Middle frontal gyrus (tissue), 1 donor: ENCODE measurements at regions not wholly inside any gene's neighbourhood (a gene's known extent, or its start where the extent isn't known, plus 50 kb on each side); places are given as distances from the start of the nearest gene placed in this dataset.

ENCODE experiments used
- DNase-seq: peaks from one replicate; pipeline ENCODE4 v3.0.0-alpha.2; 2015; ENCODE audit warnings: low spot score; ENCODE audit errors: extremely low spot score

DNA sequence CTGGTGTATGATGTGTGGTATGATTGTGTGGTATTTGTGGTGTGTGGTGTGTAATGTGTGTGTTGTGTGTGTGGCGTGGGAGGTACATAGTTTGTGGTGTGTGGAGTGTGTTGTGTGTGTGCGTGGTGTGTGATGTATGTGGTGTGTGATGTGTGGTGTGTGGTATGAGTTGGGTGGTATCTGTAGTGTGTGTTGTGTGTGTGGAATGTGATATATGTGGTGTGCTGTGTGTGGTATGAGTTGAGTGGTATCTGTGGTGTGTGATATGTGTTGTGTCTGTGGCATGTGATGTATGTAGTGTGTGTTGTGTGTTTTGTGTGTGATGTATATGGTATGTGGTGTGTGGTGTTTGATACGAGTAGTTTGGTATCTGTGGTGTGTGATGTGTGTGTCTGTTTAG lies 272.5 kb upstream of the IRX1 start:
- DNase-seq, result no peak

DNA sequence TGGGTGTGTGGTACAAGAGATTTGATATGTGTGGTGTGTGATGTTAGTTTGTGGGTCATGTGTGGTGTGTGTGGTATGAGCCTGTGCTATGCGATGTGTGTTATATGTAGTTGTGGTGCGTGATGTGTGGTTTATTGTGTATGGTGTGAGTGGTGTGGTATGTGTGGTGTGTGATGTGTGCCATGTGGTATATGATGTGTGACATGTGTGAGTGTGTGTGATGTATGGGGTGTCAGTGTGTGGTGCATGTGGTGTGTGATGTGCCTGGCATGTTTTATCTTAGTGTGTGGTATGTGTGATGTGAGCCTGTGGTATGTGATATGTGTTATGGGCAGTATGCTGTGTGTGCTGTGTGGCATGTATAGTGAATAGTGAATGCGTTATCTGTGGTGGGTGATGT lies 273.0 kb upstream of the IRX1 start:
- no peak for DNase-seq

DNA sequence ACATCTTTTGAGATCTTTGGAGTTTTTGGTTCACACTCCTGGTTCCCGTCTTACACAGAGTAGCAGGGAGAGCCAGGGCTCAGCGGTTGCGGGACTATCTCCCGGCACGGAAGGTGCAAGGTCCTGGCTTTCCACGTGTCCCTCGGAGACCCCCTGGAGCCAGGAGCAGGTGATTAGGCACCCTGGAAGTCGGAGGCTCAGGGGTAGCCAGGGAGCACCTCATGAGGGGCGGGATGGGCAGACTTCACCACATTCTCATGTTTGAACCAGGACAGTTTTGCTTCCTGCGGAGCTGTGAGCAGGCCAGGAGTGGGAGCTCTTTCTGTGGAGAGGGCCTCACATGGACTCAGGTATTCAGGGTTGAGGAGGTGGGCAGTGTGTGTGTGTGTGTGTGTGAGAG lies 273.7 kb upstream of the IRX1 start:
- no peak for DNase-seq

- no peak for DNase-seq
Measured at GRCh38 chr5:3321119-3321760, 274.4 kb upstream of the IRX1 start.

- no peak for DNase-seq
Measured at GRCh38 chr5:3320317-3320875, 275.2 kb upstream of the IRX1 start.

DNA sequence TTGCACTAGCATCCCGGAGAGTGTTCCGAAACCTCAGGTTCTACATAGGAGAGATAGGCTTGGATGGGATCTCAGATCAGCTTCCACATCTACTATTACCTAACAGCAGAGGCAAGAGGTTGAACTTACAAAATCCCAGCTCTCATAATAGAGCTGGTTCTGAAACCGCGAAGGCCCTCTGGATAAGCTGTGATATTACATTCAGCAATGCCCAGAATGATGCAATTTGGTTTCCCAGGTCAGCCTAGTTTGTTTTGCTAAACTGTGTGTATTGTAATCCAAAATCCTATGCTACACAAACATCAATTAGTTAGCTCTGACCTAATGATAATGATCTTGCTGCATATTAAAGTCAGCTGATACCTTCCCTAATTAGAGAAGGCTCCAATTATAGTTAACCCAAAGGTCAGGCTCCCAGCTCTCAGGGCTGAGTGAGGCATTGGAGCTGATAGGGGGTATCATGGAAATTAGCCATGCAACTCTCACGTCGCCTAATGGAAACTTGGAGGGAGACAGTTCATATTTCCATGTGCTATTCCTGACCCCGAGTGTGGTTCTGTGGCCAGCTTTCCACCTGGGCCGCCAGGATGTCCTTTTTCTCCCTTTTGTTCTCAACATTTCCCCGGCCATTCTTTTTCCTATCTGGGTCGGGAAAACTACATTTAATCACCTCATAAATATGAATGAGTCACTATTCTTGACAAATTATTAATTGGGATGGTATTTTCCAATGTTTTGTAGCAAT lies 278.4 kb upstream of the IRX1 start:
- DNase-seq, result no peak

- no peak for DNase-seq
Measured at GRCh38 chr5:3313569-3313968, 282.1 kb upstream of the IRX1 start.

- no peak for DNase-seq
Measured at GRCh38 chr5:3312299-3312698, 283.3 kb upstream of the IRX1 start.

- DNase-seq, result no peak
Measured at GRCh38 chr5:3311433-3311832, 284.2 kb upstream of the IRX1 start.

GRCh38 chr5:3310541-3311261 lies 284.9 kb upstream of the IRX1 start:
- no peak for DNase-seq

DNA sequence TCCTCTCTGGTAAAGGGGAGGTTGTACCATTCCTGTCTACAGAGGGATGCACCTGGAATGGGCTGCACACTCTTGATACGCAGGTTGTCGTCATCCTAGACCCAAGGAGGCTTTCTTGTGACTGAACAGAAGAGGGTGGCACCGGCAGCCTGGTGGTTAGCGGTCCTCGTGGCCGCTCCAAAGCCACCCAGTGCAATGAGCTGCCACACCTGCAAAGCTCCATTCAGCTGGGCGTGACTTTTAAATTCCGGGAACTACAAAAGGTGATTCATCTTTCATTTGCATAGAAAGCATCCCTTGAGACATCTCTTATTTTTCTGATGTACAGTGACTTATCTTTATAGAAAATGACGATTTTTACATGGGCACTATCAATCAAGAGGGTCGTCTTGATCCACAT lies 286.1 kb upstream of the IRX1 start:
- DNase-seq, result no peak

GRCh38 chr5:3307982-3308621 lies 287.5 kb upstream of the IRX1 start:
- DNase-seq, result no peak

DNA sequence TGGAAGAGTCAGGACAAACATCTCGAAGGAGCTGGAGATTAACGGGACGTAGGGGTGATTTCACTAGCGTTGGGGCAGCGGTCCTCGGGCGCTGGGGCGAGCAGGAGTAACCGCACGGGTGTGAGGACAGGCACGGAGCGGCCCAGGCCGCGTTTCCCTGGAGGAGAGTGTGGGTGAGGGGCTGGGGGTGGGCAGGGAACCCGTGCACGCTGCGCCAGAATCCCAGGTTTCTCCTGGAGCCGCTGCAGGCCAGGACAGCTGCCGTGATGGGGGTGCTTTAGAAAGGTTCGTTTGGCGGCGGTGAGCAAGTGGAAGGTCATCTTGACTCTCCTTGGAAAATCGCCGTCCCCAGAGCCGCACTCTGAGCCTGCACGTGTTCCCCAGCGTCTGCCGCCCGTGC lies 290.2 kb upstream of the IRX1 start:
- no peak for DNase-seq

DNA sequence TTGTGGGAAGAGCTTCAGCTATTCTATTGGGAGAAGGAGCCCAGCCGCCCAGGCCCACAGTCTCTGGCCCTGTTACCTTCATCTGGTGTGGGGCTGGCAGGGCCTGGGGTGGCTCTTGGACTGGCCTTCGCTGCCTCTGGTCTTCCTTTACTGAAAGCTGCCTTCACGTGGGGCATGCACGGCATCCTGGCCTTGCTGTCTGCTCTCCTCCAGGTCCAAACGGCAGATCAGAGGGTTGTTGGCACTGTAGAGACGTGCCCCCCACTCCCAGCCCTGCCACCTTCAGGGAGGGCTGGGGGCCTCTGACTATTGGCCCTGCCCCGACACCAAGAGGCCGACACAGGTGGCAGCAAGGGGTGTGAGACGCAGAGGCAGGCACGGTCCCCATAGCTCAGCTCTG lies 291.3 kb upstream of the IRX1 start:
- DNase-seq, result no peak

- DNase-seq, result no peak
Measured at GRCh38 chr5:3303777-3304176, 291.9 kb upstream of the IRX1 start.

- DNase-seq, result no peak
Measured at GRCh38 chr5:3302228-3302627, 293.4 kb upstream of the IRX1 start.

DNA sequence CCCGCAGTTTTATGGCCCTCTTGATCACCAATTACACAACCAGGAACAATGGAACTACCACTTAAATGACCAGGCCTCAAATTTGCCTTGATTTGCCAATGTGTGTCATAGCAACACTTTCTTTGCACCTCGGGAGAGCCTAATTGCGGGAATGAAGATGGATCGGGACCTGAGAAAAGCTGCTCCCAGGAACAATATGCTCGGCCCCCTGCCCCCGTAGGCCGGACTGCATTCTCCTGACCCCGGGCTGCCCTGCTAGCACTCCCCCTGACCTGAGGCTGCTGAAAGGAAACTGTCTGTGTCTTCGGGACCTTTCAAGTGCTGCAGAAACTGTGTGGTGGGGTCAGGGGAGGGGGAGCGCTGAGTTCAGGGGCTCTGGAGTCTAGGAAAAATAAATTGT lies 294.3 kb upstream of the IRX1 start:
- DNase-seq, result no peak

GRCh38 chr5:3300726-3301125 lies 294.9 kb upstream of the IRX1 start:
- no peak for DNase-seq

DNA sequence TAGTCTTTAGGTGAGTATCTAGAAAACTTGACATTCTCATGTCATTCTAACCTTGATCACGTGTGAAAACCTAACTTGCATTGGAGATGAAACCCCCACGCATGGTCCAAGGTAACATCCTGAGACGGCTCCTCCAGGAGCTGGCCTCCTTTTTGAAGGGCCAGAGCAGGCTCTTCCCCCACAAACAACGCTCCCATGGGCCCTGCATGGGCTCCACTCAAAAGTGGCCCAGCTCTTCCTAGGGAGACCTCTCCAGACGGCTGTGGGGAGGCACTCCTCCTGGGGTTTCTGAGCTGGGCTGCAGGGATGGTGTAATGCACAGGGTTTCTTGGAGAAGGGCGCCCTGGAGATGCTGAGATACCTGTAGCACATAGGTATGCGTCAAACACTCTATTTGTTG lies 296.2 kb upstream of the IRX1 start:
- DNase-seq, result no peak

GRCh38 chr5:3297853-3298252 lies 297.8 kb upstream of the IRX1 start:
- no peak for DNase-seq

GRCh38 chr5:3288325-3288724 lies 307.3 kb upstream of the IRX1 start:
- DNase-seq, result no peak

GRCh38 chr5:3287516-3287915 lies 308.1 kb upstream of the IRX1 start:
- DNase-seq, result no peak
